ENCODE measurements at regions not wholly inside any gene's neighbourhood (a gene's known extent, or its start where the extent isn't known, plus 50 kb on each side); places are given as distances from the start of the nearest gene placed in this dataset.

DNA sequence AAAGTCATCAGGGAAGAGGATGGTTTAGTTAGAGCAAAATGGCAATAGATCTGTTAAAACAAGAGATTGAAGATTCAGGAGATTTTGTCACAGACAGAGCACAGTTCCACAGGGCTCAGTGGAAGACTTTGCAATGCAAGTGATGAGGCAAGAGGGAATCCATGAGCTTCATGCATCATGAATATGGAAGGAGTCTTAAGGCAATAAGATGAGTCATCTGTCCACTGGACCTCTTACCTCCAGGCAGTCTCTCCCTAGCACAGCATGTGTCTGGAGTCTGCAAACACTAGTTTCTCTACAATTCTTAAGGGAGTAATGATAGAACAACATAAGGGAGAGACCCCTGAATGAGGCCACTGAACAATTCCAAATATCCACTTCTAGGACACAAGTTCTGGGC is 245.7 kb downstream of the NXPE2 start:
- H3K9me2 ChIP-seq (replicated peaks; ENCODE audit: insufficient read depth), result no peaks in the 10 kb centered on the region
- no peaks in the 10 kb centered on the region for H3K4me1 ChIP-seq (ENCODE audit: insufficient read depth)
- no peaks in the 10 kb centered on the region for H3K79me2 ChIP-seq
- H3K9me3 ChIP-seq (ENCODE audit: low read depth), result no peaks in the 10 kb centered on the region
- no peaks in the 10 kb centered on the region for H3K36me3 ChIP-seq (replicated peaks; ENCODE audit: insufficient read depth, low read depth)
- DNase-seq (ENCODE audit: low spot score), result peak; percentile 45
- no peak overlapping the region for H2AFZ ChIP-seq
- no peak for TF ChIP-seq EZH2 (IDR thresholded peaks at IDR 0.05; ENCODE audit: borderline replicate concordance)
- TF ChIP-seq, protein P1, sequence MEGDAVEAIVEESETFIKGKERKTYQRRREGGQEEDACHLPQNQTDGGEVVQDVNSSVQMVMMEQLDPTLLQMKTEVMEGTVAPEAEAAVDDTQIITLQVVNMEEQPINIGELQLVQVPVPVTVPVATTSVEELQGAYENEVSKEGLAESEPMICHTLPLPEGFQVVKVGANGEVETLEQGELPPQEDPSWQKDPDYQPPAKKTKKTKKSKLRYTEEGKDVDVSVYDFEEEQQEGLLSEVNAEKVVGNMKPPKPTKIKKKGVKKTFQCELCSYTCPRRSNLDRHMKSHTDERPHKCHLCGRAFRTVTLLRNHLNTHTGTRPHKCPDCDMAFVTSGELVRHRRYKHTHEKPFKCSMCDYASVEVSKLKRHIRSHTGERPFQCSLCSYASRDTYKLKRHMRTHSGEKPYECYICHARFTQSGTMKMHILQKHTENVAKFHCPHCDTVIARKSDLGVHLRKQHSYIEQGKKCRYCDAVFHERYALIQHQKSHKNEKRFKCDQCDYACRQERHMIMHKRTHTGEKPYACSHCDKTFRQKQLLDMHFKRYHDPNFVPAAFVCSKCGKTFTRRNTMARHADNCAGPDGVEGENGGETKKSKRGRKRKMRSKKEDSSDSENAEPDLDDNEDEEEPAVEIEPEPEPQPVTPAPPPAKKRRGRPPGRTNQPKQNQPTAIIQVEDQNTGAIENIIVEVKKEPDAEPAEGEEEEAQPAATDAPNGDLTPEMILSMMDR (IDR thresholded peaks at IDR 0.05; ENCODE audit: poor library complexity), result no peak
- no peak for TF ChIP-seq EZH2phosphoT487 (IDR thresholded peaks at IDR 0.05; ENCODE audit: low read depth, severe bottlenecking, unreplicated experiment)
- H4K20me1 ChIP-seq (ENCODE audit: insufficient read depth, poor library complexity, severe bottlenecking), result no peaks in the 10 kb centered on the region
- no peak overlapping the region for H3K4me3 ChIP-seq
- no peak overlapping the region for H3K27ac ChIP-seq
- H3K27me3 ChIP-seq, result no peaks in the 10 kb centered on the region
- no peak overlapping the region for H3K4me2 ChIP-seq

DNA sequence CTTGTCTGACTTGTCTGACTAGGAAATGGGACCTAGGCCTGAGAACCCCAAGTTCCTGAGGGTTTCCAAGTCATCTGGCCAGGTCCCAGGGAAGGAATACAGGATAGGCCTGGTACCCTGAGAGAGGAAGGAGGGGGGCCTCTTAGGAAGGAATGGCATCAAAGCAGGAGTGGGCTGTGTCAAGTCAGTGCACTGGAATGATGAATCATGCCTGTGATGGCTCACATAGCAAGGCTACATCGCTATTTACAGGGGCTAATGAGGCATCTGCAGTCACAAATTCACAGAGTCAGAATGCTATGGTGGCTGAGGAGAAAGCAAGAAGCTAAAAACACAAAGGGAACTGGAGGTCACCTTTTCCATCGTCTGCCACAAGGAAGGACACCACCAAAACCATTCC is 247.3 kb downstream of the NXPE2 start:
- H3K9me2 ChIP-seq (replicated peaks; ENCODE audit: insufficient read depth), result no peaks in the 10 kb centered on the region
- H3K4me2 ChIP-seq, result no peak overlapping the region
- no peaks in the 10 kb centered on the region for H4K20me1 ChIP-seq (ENCODE audit: insufficient read depth, poor library complexity, severe bottlenecking)
- DNase-seq (ENCODE audit: low spot score), result no peak
- whole genome bisulfite sequencing (ENCODE audit: low lambda C conversion rate, missing lambda C conversion rate), result 55% methylated on average over 2 of the region's 2 CpGs
- H3K9me3 ChIP-seq (ENCODE audit: low read depth), result no peaks in the 10 kb centered on the region
- no peak overlapping the region for H2AFZ ChIP-seq
- H3K27ac ChIP-seq, result no peak overlapping the region
- H3K36me3 ChIP-seq (replicated peaks; ENCODE audit: insufficient read depth, low read depth), result no peaks in the 10 kb centered on the region
- TF ChIP-seq EZH2phosphoT487 (IDR thresholded peaks at IDR 0.05; ENCODE audit: low read depth, severe bottlenecking, unreplicated experiment), result no peak
- H3K79me2 ChIP-seq, result no peaks in the 10 kb centered on the region
- H3K4me3 ChIP-seq, result no peak overlapping the region
- H3K4me1 ChIP-seq (ENCODE audit: insufficient read depth), result no peaks in the 10 kb centered on the region
- no peaks in the 10 kb centered on the region for H3K27me3 ChIP-seq

DNA sequence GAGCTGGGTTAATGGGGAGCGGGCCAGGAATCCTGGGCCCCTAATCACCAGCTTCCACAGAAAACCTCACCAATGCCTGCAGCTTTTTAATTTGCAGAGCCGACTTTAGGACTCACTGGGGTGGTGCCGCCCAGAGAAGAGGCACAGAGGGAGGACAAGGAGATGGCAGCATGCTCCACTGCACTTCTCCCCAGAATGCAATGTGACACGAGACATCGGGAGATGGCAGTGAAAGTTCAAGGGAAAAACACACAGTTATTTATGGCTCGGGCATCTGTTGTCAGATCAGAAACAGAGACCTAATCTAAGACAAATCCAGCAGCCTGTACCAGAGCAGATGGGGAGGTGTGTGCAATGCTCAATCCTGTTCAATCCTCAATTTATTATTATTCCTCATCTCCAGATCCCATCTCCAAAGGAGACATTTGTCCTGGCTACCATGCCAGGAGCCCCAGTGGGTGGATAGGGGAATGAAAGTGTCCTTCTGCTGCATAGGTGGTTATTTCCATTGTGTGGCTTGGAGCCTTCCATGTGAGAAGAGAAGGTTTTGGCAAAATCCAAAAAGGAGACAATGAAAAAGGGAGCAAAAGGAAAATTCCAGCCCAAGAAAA is 250.0 kb downstream of the NXPE2 start:
- H3K9me3 ChIP-seq (ENCODE audit: low read depth), result no peaks in the 10 kb centered on the region
- no peaks in the 10 kb centered on the region for H3K36me3 ChIP-seq (replicated peaks; ENCODE audit: insufficient read depth, low read depth)
- no peak overlapping the region for H2AFZ ChIP-seq
- H3K4me1 ChIP-seq (ENCODE audit: insufficient read depth), result no peaks in the 10 kb centered on the region
- H4K20me1 ChIP-seq (ENCODE audit: insufficient read depth, poor library complexity, severe bottlenecking), result no peaks in the 10 kb centered on the region
- H3K27ac ChIP-seq, result no peak overlapping the region
- H3K4me2 ChIP-seq, result no peak overlapping the region
- H3K79me2 ChIP-seq, result no peaks in the 10 kb centered on the region
- TF ChIP-seq EZH2phosphoT487 (IDR thresholded peaks at IDR 0.05; ENCODE audit: low read depth, severe bottlenecking, unreplicated experiment), result no peak
- no peak for TF ChIP-seq EZH2 (IDR thresholded peaks at IDR 0.05; ENCODE audit: borderline replicate concordance)
- TF ChIP-seq, protein P1 (IDR thresholded peaks at IDR 0.05; ENCODE audit: poor library complexity), result no peak
- 80% methylated on average over 6 of the region's 6 CpGs for WGBS (ENCODE audit: low lambda C conversion rate, missing lambda C conversion rate)
- DNase-seq (ENCODE audit: low spot score), result no peak
- H3K27me3 ChIP-seq, result no peaks in the 10 kb centered on the region
- H3K4me3 ChIP-seq, result no peak overlapping the region
- H3K9me2 ChIP-seq (replicated peaks; ENCODE audit: insufficient read depth), result no peaks in the 10 kb centered on the region

DNA sequence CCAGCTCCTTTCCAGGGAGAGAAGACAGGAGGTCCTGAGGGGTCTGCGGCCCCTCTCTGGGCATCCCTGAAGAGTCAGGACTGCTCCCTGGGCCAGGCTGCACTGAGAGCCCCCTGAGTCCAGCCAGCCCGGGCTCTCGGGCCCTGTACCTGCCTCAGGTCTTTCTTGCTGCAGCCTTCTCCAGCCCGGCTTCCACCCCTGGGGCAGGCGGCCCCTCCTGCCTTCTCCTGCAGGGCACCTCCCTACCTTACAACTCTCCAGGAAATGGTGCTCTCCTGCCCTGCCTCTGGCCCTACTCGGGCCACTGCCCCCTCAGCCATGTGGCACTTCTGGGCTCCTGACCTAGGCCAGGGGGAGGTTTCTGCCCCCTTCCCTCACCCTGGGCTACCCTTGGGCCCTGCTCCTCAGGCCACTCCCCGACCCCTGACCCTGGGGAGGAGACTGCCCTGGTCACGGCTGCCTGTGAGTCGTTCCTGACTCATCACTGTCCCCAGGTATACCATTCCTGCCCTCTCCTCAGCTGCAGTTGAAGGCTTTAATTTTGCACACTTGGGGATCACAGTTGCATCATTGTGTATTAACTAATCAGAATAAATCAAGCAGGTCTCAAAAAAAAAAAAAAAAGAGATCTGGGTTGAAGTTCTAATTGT is 251.1 kb downstream of the NXPE2 start:
- Histone ChIP-seq H3K27me3 (no peaks in the 10 kb centered on the region), H3K4me1 (ENCODE audit: insufficient read depth) (no peaks in the 10 kb centered on the region), H3K79me2 (no peaks in the 10 kb centered on the region), H3K36me3 (replicated peaks; ENCODE audit: insufficient read depth, low read depth) (no peaks in the 10 kb centered on the region), H3K4me3 (no peak overlapping the region), H4K20me1 (ENCODE audit: insufficient read depth, poor library complexity, severe bottlenecking) (no peaks in the 10 kb centered on the region), H3K27ac (no peak overlapping the region), H3K9me3 (ENCODE audit: low read depth) (no peaks in the 10 kb centered on the region), H3K4me2 (no peak overlapping the region), H3K9me2 (replicated peaks; ENCODE audit: insufficient read depth) (no peaks in the 10 kb centered on the region), H2AFZ (no peak overlapping the region)
- WGBS (ENCODE audit: low lambda C conversion rate, missing lambda C conversion rate), result 85% methylated on average over 9 of the region's 9 CpGs
- DNase-seq (ENCODE audit: low spot score), result no peak
- TF ChIP-seq EZH2phosphoT487 (IDR thresholded peaks at IDR 0.05; ENCODE audit: low read depth, severe bottlenecking, unreplicated experiment), result no peak
- TF ChIP-seq EZH2 (IDR thresholded peaks at IDR 0.05; ENCODE audit: borderline replicate concordance), result no peak
- TF ChIP-seq, protein P1 (IDR thresholded peaks at IDR 0.05; ENCODE audit: poor library complexity), result no peak
